Ectodermal cell (in vitro differentiated cells): ENCODE measurements at regions not wholly inside any gene's neighbourhood (a gene's known extent, or its start where the extent isn't known, plus 50 kb on each side); places are given as distances from the start of the nearest gene placed in this dataset.

Experiments
- H3K27ac ChIP-seq: 2 replicates; pipeline ENCODE4 v1.7.0; 2013; ENCODE audit warnings: mild to moderate bottlenecking, low read depth, low read length; ENCODE audit not compliant: insufficient read depth, poor library complexity, severe bottlenecking
- H3K27me3 ChIP-seq: 2 replicates; pipeline ENCODE4 v1.7.0; 2013; ENCODE audit warnings: mild to moderate bottlenecking, low read length; ENCODE audit not compliant: insufficient read depth, control insufficient read depth, poor library complexity, severe bottlenecking
- H3K36me3 ChIP-seq: one replicate; pipeline ENCODE4 v1.7.0; 2013; ENCODE audit warnings: low read length; ENCODE audit not compliant: control insufficient read depth, insufficient read depth
- H3K4me1 ChIP-seq: one replicate; pipeline ENCODE4 v1.7.0; 2013; ENCODE audit warnings: low read length; ENCODE audit not compliant: control insufficient read depth, insufficient read depth
- H3K4me3 ChIP-seq: 2 replicates; pipeline ENCODE4 v1.7.0; 2013; ENCODE audit warnings: low read depth, low read length, control low read depth; ENCODE audit not compliant: insufficient read depth
- H3K9me3 ChIP-seq: 2 replicates; pipeline ENCODE4 v1.7.0; 2013; ENCODE audit warnings: mild to moderate bottlenecking, low read length, moderate library complexity; ENCODE audit not compliant: control insufficient read depth
- WGBS, 2 experiments: methylation state at CpG; one replicate each; pipeline ENCODE4 v1.1.7; 2013; ENCODE audit warnings: missing lambda C conversion rate in 2 of 2; 5-methylcytosine and 5-hydroxymethylcytosine counted together

DNA sequence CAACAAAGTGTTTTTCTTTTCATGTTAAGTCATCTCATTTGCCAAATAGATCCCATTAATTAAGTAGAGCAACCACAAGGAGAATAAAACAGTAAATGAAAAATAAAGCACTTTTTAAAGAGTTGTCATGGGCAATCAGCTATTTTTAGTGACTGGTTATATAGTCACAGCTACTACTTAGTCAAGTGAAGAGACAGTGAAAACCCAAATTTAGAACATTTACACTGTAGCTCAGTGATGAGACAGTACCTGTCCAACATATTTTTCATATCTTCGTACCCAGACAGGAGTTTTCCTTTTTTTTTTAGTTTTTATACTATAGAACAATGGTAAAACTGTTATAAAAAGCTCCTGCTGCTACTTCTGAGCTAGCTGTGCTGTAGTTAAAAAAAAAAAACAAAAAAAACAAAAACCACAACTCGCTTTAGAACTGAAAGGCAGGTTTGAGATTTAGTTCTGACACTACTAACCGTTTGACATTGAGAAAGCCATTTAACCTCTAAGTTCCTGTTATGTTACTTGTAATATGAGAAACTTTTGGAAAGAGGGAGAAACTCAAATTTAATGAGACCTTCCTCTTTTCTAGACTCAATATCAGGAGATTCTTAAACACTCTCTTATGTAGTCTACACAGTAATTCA, 777.5 kb downstream of the ADGRL2 start:
- H3K36me3 ChIP-seq, result no peaks in the 10 kb centered on the region
- no peak overlapping the region for H3K27ac ChIP-seq
- WGBS, 2 experiments, result 65% methylated on average over 2 of the region's 3 CpGs; no CpG with 5 or more reads in 1 of the 2 experiments
- no peaks in the 10 kb centered on the region for H3K9me3 ChIP-seq
- no peaks in the 10 kb centered on the region for H3K27me3 ChIP-seq
- H3K4me1 ChIP-seq, result no peaks in the 10 kb centered on the region
- no peak overlapping the region for H3K4me3 ChIP-seq

DNA sequence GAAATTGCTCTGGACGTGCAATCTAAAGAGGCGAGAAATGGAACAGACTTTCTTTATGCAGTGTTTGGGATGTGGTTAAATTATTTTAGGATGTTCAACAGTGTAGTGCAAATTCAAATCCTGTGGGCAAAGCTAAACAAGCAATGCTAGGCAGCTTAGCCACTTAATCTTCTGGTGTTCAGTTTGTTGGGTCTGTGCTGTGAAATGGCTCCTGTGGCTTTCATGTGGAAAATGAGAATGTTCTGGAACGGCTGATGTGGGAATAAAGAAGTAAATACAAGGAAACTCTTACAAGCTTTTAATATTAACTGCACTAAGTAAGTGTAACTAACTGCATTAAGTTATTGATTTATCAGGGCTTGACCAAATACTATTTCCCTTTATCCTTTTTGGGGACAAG, 766.6 kb downstream of the ADGRL2 start:
- Histone ChIP-seq H3K9me3 (no peaks in the 10 kb centered on the region), H3K36me3 (no peaks in the 10 kb centered on the region), H3K27me3 (no peaks in the 10 kb centered on the region), H3K4me1 (peaks cover 14% of the 10 kb centered on the region), H3K4me3 (no peak overlapping the region), H3K27ac (no peak overlapping the region)
- 95 to 97% methylated on average over 2 of the region's 3 CpGs for WGBS, 2 experiments

DNA sequence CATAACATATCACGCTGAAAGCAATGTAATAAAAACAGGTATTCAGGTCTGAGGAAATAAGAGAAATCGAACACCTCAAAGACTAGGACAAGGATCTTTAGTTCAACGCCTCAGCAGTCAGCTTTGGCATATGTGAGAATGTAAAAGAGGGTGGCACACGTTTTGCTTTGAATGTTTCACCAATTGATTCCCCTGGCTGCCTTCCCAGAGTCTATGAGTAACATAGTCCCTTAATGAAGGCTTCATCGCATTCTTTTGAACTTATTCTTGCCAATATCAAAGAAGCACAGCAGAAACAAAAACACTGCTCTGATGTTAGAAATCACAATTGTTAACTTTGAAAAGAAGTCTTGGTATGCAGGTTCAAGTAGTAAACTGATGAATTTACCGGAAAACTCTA, 764.8 kb downstream of the ADGRL2 start:
- Histone ChIP-seq H3K4me3 (no peak overlapping the region), H3K36me3 (no peaks in the 10 kb centered on the region), H3K27me3 (no peaks in the 10 kb centered on the region), H3K4me1 (peaks cover 22% of the 10 kb centered on the region), H3K27ac (no peak overlapping the region), H3K9me3 (no peaks in the 10 kb centered on the region)
- 78 to 80% methylated on average over 6 of the region's 6 CpGs for WGBS, 2 experiments

GRCh38 chr1:82565146-82565545, 764.4 kb downstream of the ADGRL2 start:
- Histone ChIP-seq H3K27ac (no peak overlapping the region), H3K27me3 (no peaks in the 10 kb centered on the region), H3K4me1 (peaks cover 22% of the 10 kb centered on the region), H3K4me3 (no peak overlapping the region), H3K36me3 (no peaks in the 10 kb centered on the region), H3K9me3 (no peaks in the 10 kb centered on the region)
- WGBS, 2 experiments, result 75 to 76% methylated on average over 3 of the region's 3 CpGs

DNA sequence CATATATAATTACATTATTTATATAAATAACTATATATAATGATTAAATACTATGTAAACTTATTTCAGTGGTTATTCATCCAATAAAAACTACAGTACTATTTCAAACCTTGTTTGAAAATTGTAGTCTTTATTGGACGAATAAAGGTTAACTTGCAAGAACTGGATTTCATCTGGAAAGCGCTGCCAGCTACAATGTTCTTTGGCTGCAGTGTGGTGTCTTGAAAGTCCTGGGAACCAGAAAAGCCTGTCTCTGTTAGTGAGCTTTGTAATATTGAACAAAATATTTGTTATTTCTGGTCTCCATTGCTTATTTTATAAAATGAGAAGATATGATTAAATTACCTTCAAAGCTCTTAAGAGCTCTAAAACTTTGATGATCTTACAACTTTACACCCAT, 763.6 kb downstream of the ADGRL2 start:
- WGBS, 2 experiments, result 95 to 98% methylated on average over 2 of the region's 2 CpGs
- Histone ChIP-seq H3K27ac (no peak overlapping the region), H3K36me3 (no peaks in the 10 kb centered on the region), H3K9me3 (no peaks in the 10 kb centered on the region), H3K27me3 (no peaks in the 10 kb centered on the region), H3K4me1 (peaks cover 22% of the 10 kb centered on the region), H3K4me3 (no peak overlapping the region)

- WGBS, 2 experiments, result 47 to 55% methylated on average over 2 of the region's 2 CpGs
- Histone ChIP-seq H3K36me3 (no peaks in the 10 kb centered on the region), H3K27ac (no peak overlapping the region), H3K9me3 (no peaks in the 10 kb centered on the region), H3K4me3 (no peak overlapping the region), H3K4me1 (peaks cover 22% of the 10 kb centered on the region), H3K27me3 (no peaks in the 10 kb centered on the region)
These were observed 761.7 kb downstream of the ADGRL2 start for GRCh38 chr1:82562448-82562847.

- H3K27ac ChIP-seq, result no peak overlapping the region
- H3K36me3 ChIP-seq, result no peaks in the 10 kb centered on the region
- H3K27me3 ChIP-seq, result no peaks in the 10 kb centered on the region
- H3K4me3 ChIP-seq, result no peak overlapping the region
- no peaks in the 10 kb centered on the region for H3K9me3 ChIP-seq
- H3K4me1 ChIP-seq, result peaks cover 21% of the 10 kb centered on the region
These were observed 759.8 kb downstream of the ADGRL2 start for GRCh38 chr1:82560566-82560965.

- H3K36me3 ChIP-seq, result no peaks in the 10 kb centered on the region
- WGBS, 2 experiments, result 92 to 100% methylated on average over 1 of the region's 1 CpG
- H3K27me3 ChIP-seq, result no peaks in the 10 kb centered on the region
- no peaks in the 10 kb centered on the region for H3K4me1 ChIP-seq
- no peak overlapping the region for H3K27ac ChIP-seq
- H3K9me3 ChIP-seq, result no peaks in the 10 kb centered on the region
- no peak overlapping the region for H3K4me3 ChIP-seq
These were observed 754.8 kb downstream of the ADGRL2 start for GRCh38 chr1:82555501-82555900.

- H3K27ac ChIP-seq, result no peak overlapping the region
- H3K4me3 ChIP-seq, result no peak overlapping the region
- no peaks in the 10 kb centered on the region for H3K36me3 ChIP-seq
- no peaks in the 10 kb centered on the region for H3K4me1 ChIP-seq
- 92 to 95% methylated on average over 4 of the region's 4 CpGs for WGBS, 2 experiments
- no peaks in the 10 kb centered on the region for H3K9me3 ChIP-seq
- no peaks in the 10 kb centered on the region for H3K27me3 ChIP-seq
These were observed 749.1 kb downstream of the ADGRL2 start for GRCh38 chr1:82549841-82550240.

DNA sequence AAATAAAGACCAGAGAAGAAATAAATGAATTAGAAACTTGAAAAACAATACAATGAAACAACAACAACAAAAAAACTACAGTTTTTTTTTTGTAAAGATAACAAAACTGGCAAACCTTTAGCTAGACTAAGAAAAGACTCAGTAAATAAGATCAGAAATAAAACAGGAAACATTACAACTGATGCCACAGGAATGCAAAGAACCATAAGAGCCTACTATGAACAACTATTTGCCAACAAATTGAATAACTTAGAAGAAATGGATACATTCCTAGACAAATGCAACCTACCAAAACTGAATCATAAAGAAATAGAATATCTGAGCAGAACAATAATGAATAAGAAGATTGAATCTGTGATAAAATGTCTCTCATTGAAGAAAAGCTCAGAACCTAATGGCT, 742.0 kb downstream of the ADGRL2 start:
- Histone ChIP-seq H3K9me3 (no peaks in the 10 kb centered on the region), H3K27ac (no peak overlapping the region)

GRCh38 chr1:82542141-82542540, 741.4 kb downstream of the ADGRL2 start:
- no peaks in the 10 kb centered on the region for H3K9me3 ChIP-seq
- no peak overlapping the region for H3K4me3 ChIP-seq
- H3K36me3 ChIP-seq, result no peaks in the 10 kb centered on the region
- 93 to 96% methylated on average over 2 to 3 of the region's 4 CpGs for WGBS, 2 experiments
- H3K4me1 ChIP-seq, result no peaks in the 10 kb centered on the region
- H3K27ac ChIP-seq, result no peak overlapping the region
- no peaks in the 10 kb centered on the region for H3K27me3 ChIP-seq

More for the DNA sequence above, 742.0 kb downstream of the ADGRL2 start:
- no peak overlapping the region for H3K4me3 ChIP-seq
- H3K36me3 ChIP-seq, result no peaks in the 10 kb centered on the region
- H3K27me3 ChIP-seq, result no peaks in the 10 kb centered on the region
- no peaks in the 10 kb centered on the region for H3K4me1 ChIP-seq
